NCI-H1105 (cell line): ENCODE measurements at regions not wholly inside any gene's neighbourhood (a gene's known extent, or its start where the extent isn't known, plus 50 kb on each side); places are given as distances from the start of the nearest gene placed in this dataset.

Experiments
- DNase-seq: peaks from one replicate; lab custom pipeline; 2025; lab: John Stamatoyannopoulos, UW

GRCh38 chr5:79871364-79872120 lies 119.5 kb downstream of the MTX3 start:
- no peak for DNase-seq

DNA sequence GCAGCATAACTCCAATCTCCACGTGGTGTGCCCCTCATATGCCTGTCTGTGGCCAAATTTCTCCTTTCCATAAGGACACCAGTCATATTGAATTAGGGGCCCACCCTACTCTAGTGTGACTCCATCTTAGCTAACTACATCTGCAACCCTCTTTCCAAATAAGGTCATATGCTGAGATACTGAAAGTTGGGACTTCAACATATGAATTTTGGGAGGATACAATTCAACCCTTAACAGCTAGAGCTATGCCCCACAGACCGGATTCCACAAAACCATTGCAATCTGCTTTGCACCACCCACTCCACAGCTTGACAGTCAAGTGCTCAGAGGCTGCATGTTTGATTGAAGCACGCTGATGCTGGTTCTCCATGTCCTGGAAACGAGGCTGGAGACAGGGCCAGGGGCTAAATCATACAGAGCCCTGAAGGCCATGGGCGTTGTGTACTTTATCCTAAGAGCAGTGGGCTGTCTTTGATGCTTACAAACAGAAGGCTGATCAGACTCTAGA lies 122.8 kb downstream of the MTX3 start:
- DNase-seq: no peak

DNA sequence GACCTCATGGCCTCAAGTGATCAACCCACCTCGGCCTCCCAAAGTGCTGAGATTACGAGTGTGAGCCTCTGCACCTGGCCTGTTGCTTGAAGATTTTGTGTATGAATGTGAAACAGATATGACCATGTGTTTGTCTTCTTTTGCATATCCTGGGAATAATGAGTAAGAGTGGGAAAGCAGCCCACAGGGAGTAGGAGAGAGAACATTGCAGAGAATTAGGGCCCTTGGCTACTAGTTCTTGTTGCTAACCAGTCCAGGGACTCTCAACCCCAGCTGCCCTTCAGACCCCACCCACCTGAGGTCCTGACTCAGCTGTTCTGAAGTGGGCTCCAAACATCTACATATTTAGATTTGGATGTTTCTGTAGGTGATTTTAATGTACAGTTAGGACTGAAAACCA lies 125.5 kb downstream of the MTX3 start:
- DNase-seq: no peak

DNA sequence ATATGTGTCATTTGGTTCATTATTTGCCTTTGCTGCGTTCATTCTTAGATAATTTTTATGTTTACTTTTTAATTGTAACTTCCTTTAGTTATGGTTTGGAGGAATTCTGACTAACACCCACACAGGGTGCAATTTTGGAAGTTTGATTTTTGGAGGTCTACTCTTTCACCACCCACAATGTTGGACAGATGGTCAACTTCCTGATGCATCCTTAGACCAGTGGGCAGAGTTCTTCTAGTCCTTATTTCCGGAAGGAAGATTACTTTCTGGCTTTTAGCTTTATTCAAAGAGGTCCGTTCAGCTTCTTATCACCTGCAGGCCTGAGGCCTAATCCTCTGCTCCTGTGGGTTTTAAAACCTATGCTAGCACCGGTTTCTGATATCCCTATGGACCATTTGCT lies 126.7 kb downstream of the MTX3 start:
- DNase-seq: no peak

DNA sequence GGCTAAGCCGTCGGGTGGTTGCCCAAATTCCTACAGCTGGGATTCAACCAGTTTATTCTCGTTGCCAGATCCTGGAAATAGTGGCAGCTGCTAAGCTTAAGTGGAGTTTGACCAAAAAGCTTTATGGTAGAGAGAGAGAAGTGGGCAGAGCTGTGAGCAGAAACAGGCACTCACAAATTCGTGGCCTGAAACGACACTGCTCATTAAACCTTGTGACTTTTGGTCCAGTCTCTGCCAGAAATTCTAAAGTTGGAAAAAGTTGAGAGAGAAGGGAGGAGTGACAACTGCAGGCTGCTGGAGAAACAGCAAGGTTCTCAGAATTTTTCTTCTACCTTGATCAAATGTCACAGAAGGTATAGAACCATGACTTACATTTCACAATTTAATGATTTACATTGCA lies 131.5 kb downstream of the MTX3 start:
- no peak for DNase-seq

DNA sequence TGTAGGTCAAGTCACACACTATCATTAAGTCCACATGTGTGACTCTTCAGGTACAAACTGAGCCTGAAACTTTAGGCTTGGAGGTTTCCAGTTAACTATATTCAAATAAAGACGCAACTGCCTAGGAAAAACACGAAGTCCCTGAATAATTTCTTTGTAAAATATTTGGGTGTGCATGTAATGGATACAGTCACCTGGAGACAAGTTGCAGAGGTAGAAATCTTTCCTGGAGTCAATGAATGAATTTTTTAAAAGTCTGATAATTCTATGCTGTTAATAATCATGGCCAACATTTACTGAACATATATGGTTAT lies 132.7 kb downstream of the MTX3 start:
- no peak for DNase-seq

DNA sequence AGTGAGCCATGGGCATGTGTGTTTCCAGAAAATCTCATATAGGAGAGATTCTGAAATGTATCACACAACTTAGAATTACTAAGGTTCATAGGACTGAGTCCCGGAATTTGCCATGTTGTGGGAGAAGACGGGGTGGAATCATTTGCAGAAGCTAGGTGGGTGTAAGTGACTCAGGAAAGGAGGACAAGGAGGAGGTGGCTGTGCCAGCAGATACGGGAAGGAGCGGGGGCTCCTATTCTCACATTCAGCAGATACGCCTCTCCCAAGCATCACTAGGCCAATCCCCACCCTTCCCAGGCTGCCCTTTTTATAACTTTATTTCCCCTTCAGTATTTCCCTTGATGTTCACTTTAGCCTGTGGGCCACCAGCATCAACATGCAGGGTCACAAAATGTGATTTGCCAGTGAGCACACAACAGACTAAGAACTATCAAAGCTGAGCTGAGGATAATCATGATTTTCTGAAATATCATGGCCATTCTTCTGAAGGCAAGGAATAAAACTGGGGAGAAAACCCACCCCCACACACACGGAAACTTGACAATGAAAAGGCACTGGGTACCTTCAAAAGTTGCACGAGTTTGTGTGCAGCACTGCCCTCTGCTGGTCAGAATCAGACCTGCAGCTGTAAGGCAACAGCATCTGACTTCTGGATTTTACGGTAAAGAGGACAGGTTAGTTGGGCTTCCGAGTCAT lies 133.2 kb downstream of the MTX3 start:
- DNase-seq: no peak

DNA sequence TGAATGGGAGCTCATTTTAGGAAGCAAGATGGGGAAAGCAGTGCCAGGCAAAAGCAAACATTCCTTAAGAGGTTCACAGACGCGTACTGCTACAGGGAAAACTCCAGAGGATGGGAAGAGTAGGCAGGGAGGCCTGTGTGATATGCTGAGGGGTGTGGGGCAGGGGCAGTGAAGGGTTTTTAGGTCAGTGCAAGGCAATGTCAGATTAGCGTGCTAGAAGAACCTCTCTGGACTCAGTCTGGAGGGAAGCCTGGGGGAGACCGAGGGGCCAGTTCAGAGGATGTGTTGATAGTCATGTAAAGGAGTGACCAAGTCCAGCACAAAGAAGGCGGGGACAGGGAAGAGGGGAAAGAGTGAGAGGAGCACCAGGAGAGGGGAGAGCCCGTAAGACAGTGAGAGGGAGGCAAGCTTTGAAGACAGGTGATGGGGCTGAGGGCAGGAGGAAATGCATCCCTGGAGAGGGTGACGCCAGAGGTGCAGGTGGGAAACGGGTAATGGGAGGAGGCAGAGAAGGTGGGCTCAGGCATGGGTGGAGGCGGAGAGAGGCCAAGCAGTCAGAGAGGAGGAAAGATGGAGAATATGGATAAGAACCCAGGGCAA lies 134.5 kb downstream of the MTX3 start:
- no peak for DNase-seq

GRCh38 chr5:79853676-79854418 lies 137.2 kb downstream of the MTX3 start:
- DNase-seq: no peak

- no peak for DNase-seq
Measured at GRCh38 chr5:79853028-79853427, 138.0 kb downstream of the MTX3 start.

- no peak for DNase-seq
Measured at GRCh38 chr5:79851391-79851863, 139.6 kb downstream of the MTX3 start.

DNA sequence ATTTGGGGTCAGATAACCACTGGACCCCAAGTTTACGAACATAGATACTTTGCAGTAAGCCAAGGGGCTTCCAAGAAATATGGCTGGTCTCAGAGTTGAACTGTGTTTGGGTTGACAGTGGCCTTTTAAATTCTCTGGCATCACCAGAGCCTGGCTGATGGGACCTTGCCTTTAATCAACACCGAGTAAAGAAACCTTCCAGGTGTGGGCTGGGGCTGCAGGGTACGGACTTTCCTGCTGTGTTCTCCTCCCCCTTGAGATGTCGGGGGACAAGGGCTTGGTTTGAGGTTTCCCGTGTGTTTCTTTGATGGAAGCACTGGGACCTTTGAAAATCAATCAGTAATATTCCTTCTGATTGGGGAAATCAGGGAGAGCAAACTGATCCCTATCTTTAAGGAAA lies 140.1 kb downstream of the MTX3 start:
- no peak for DNase-seq

DNA sequence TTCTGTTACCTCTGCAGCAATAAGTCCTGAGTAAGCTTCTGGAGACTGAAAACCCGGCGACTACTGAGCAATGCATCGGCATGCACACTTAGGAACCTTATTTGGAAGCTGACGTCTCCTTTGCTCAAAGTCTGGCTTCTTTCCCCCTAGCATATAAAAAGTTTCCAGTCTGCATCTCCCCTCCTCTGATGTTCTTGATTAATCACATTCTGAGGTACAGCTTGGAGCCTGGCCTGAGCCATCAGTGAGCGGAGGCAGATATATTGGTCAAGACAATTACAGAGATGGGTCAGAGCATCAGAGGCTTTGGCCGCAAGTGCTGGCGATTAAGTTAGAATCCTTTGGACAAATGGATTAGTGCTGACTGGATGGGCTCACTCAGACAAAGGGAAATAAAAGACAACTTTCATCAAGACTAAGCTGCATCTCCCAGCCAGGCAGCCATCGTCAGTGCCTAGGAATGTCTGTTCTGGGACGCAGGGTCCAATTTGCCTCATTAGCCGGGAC lies 140.7 kb downstream of the MTX3 start:
- no peak for DNase-seq

GRCh38 chr5:79849486-79850315 lies 141.4 kb downstream of the MTX3 start:
- no peak for DNase-seq
